SK-N-SH (cell line): ENCODE measurements at regions not wholly inside any gene's neighbourhood (a gene's known extent, or its start where the extent isn't known, plus 50 kb on each side); places are given as distances from the start of the nearest gene placed in this dataset.

Experiments
- CTCF ChIA-PET: fragments of 300-600, 350-600 bp; formaldehyde crosslinking; extraction: SDS; loops from one replicate; lab custom pipeline; 2021; lab: Yijun Ruan, JAX
- POLR2A ChIA-PET: fragments of 350-600 bp; sonication (Branson Sonifier 250); formaldehyde crosslinking; extraction: SDS; loops from one replicate; lab custom pipeline; 2020; ENCODE audit warnings: antibody characterized with exemption, inconsistent platforms; lab: Yijun Ruan, JAX
- DNase-seq: peaks from one replicate; pipeline ENCODE4 v3.0.0; 2012
- H2AFZ ChIP-seq: fragments of 200-600 bp; sonication (generic); 2 replicates; pipeline ENCODE4 v1.8.1; 2016; ENCODE audit warnings: antibody characterized with exemption, mild to moderate bottlenecking, low read depth
- H3F3A ChIP-seq: fragments of 200-600 bp; sonication (generic); replicated peaks from 2 replicates; pipeline ENCODE3; 2016; ENCODE audit warnings: antibody characterized with exemption, mild to moderate bottlenecking; ENCODE audit not compliant: insufficient read depth
- H3K27ac ChIP-seq, 2 experiments: fragments of 200-500 bp in 1 of 2; fragments of 200-600 bp in 1 of 2; sonication (Bioruptor generic) in 1 of 2; sonication (generic), shearing (Covaris generic) in 1 of 2; 2 replicates each; pipeline versions ENCODE4 v1.5.1 to v1.6.1; 2014 to 2016; ENCODE audit warnings: low read depth in 2 of 2, inconsistent platforms in 1 of 2, low read length in 1 of 2, mild to moderate bottlenecking in 1 of 2, mixed read lengths in 1 of 2
- H3K27me3 ChIP-seq: fragments of 200-600 bp; sonication (generic), shearing (Covaris generic); 2 replicates; pipeline ENCODE4 v1.6.1; 2016; ENCODE audit warnings: mixed run types; ENCODE audit not compliant: insufficient read depth
- H3K36me3 ChIP-seq, 2 experiments: fragments of 200-500 bp in 1 of 2; fragments of 200-600 bp in 1 of 2; sonication (Bioruptor generic) in 1 of 2; sonication (generic) in 1 of 2; replicated peaks in 1 of 2; 2 replicates each; pipeline versions ENCODE3 to v1.5.1; 2014 to 2016; ENCODE audit warnings: low read length in 1 of 2, mild to moderate bottlenecking in 1 of 2; ENCODE audit not compliant: insufficient read depth in 2 of 2, control insufficient read depth in 1 of 2
- H3K4me1 ChIP-seq, 2 experiments: fragments of 200-500 bp in 1 of 2; fragments of 200-600 bp in 1 of 2; sonication (Bioruptor generic) in 1 of 2; sonication (generic), shearing (Covaris generic) in 1 of 2; 2 replicates each; pipeline versions ENCODE4 v1.5.1 to v1.6.1; 2014 to 2016; ENCODE audit warnings: low read depth in 1 of 2, low read length in 1 of 2, mixed run types in 1 of 2; ENCODE audit not compliant: insufficient read depth in 2 of 2, control insufficient read depth in 1 of 2
- H3K4me2 ChIP-seq: fragments of 200-600 bp; sonication (generic), shearing (Covaris generic); 2 replicates; pipeline ENCODE4 v1.6.1; 2017; ENCODE audit warnings: mixed run types
- H3K4me3 ChIP-seq, 2 experiments: fragments of 200-500 bp in 1 of 2; fragments of 200-600 bp in 1 of 2; sonication (Bioruptor generic) in 1 of 2; sonication (generic), shearing (Covaris generic) in 1 of 2; 2 replicates each; pipeline versions ENCODE4 v1.5.1 to v1.8.1; 2014 to 2016; ENCODE audit warnings: low read depth in 2 of 2, inconsistent platforms in 1 of 2, low read length in 1 of 2, mild to moderate bottlenecking in 1 of 2, mixed read lengths in 1 of 2, moderate library complexity in 1 of 2
- H3K79me2 ChIP-seq: fragments of 200-600 bp; sonication (generic); 2 replicates; pipeline ENCODE4 v1.8.1; 2017; ENCODE audit warnings: mild to moderate bottlenecking; ENCODE audit not compliant: insufficient read depth
- H3K9ac ChIP-seq: fragments of 200-600 bp; sonication (generic); 2 replicates; pipeline ENCODE4 v1.6.1; 2017; ENCODE audit warnings: mixed run types
- H3K9me2 ChIP-seq: fragments of 200-600 bp; sonication (generic); 2 replicates; pipeline ENCODE4 v1.6.1; 2017; ENCODE audit warnings: mixed run types
- H3K9me3 ChIP-seq: fragments of 200-600 bp; sonication (generic); 2 replicates; pipeline ENCODE4 v1.6.1; 2017; ENCODE audit warnings: mixed run types, mild to moderate bottlenecking, moderate library complexity
- H4K20me1 ChIP-seq: fragments of 200-600 bp; sonication (generic); 2 replicates; pipeline ENCODE4 v1.6.1; 2017; ENCODE audit warnings: mild to moderate bottlenecking, mixed run types; ENCODE audit not compliant: insufficient read depth
- CHD2 ChIP-seq: fragments of 150-350 bp; IDR thresholded peaks from 2 replicates; pipeline ENCODE4 v1.6.1; 2018; ENCODE audit warnings: low read length; ENCODE audit not compliant: partially characterized antibody
- ELF1 ChIP-seq: IDR thresholded peaks from 2 replicates; pipeline ENCODE4 v1.4.0; 2012
- FOSL2 ChIP-seq: IDR thresholded peaks from 2 replicates; pipeline ENCODE4 v1.4.0; 2012; ENCODE audit warnings: low read depth, mild to moderate bottlenecking, moderate library complexity, borderline replicate concordance
- GATA2 ChIP-seq: sonication (generic); formaldehyde crosslinking; IDR thresholded peaks from 2 replicates; pipeline ENCODE4 v1.5.0; 2020; ENCODE audit warnings: mild to moderate bottlenecking, missing genetic modification reagents
- POLR2AphosphoS5 ChIP-seq: IDR thresholded peaks from 2 replicates; pipeline ENCODE4 v1.6.1; 2012; ENCODE audit warnings: low read depth, low read length
- RAD21 ChIP-seq: IDR thresholded peaks from 2 replicates; pipeline ENCODE4 v1.6.1; 2012; ENCODE audit warnings: mild to moderate bottlenecking, low read length
- RFX5 ChIP-seq: IDR thresholded peaks from 2 replicates; pipeline ENCODE4 v1.6.1; 2012; ENCODE audit warnings: mild to moderate bottlenecking, improper control_type of control experiment, low read length
- SMC3 ChIP-seq: IDR thresholded peaks from 2 replicates; pipeline ENCODE4 v1.6.1; 2012; ENCODE audit warnings: low read depth, low read length, improper control_type of control experiment
- TAF1 ChIP-seq: IDR thresholded peaks from 2 replicates; pipeline ENCODE4 v1.6.1; 2012; ENCODE audit warnings: low read depth, mild to moderate bottlenecking, low read length, moderate library complexity, borderline replicate concordance
- WGBS: methylation state at CpG from one replicate; pipeline ENCODE4 v1.1.6; 2017; ENCODE audit warnings: low lambda C conversion rate; 5-methylcytosine and 5-hydroxymethylcytosine counted together
- TF ChIP-seq, protein P1 (sequence below): IDR thresholded peaks from 2 replicates; pipeline ENCODE4 v1.4.0; 2012; ENCODE audit warnings: low read depth, borderline replicate concordance
- TF ChIP-seq, protein P2 (sequence below): IDR thresholded peaks from 2 replicates; pipeline ENCODE4; 2012
- TF ChIP-seq, protein P3 (sequence below): fragments of 200-600 bp; sonication (generic); IDR thresholded peaks from 2 replicates; pipeline ENCODE4 v1.6.1; 2017; ENCODE audit warnings: antibody characterized with exemption, mild to moderate bottlenecking, moderate library complexity
- TF ChIP-seq, protein P4 (sequence below): fragments of 150-350 bp; IDR thresholded peaks from 2 replicates; pipeline ENCODE4 v1.6.1; 2017; ENCODE audit warnings: antibody characterized with exemption, low read length, low read depth, borderline replicate concordance

DNA sequence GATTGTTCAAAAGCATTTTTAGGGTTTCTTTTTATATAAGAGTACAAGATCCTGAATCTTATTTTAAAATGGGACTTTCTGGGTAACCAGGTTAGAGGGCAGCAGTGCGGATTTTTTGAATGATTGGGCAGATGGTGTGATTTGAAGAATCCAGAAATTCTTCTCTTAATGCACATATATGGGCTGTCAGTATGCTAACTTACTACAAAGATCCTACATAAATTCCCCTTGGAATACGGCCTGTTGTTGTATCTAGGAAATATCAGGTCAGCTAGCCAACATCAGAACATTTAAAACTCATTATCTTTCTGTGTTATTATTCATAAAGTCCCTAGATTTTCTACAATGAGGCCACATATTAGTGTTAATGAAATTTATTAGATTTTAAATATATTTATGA lies 229.6 kb upstream of the TPRG1 start (continued):
- TF ChIP-seq, protein P1, sequence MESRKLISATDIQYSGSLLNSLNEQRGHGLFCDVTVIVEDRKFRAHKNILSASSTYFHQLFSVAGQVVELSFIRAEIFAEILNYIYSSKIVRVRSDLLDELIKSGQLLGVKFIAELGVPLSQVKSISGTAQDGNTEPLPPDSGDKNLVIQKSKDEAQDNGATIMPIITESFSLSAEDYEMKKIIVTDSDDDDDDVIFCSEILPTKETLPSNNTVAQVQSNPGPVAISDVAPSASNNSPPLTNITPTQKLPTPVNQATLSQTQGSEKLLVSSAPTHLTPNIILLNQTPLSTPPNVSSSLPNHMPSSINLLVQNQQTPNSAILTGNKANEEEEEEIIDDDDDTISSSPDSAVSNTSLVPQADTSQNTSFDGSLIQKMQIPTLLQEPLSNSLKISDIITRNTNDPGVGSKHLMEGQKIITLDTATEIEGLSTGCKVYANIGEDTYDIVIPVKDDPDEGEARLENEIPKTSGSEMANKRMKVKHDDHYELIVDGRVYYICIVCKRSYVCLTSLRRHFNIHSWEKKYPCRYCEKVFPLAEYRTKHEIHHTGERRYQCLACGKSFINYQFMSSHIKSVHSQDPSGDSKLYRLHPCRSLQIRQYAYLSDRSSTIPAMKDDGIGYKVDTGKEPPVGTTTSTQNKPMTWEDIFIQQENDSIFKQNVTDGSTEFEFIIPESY: no peak
- TF ChIP-seq, protein P2, sequence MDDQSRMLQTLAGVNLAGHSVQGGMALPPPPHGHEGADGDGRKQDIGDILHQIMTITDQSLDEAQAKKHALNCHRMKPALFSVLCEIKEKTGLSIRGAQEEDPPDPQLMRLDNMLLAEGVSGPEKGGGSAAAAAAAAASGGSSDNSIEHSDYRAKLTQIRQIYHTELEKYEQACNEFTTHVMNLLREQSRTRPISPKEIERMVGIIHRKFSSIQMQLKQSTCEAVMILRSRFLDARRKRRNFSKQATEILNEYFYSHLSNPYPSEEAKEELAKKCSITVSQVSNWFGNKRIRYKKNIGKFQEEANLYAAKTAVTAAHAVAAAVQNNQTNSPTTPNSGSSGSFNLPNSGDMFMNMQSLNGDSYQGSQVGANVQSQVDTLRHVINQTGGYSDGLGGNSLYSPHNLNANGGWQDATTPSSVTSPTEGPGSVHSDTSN: no peak

DNA sequence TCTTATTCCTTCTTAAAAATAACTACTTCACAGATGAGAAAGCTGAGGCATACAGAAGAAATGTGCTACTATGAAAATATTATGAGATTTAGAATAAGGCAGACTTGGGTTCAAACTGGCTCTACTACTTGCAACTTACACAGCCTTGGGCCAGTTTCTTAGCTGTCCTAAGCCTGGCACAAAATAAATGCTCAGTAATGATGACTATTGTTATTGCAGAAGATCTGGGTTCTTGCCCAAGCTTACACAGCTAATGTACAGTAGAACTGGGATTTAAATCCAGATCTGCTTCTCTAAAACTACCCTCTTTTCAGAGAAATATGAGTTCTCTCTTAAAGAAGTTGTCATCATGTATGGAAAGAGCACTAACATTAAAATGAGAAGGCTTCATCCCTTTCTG lies 228.2 kb upstream of the TPRG1 start:
- Histone ChIP-seq H3F3A (peaks cover 10% of the 10 kb centered on the region), H3K9me3 (no peaks in the 10 kb centered on the region), H3K27me3 (no peaks in the 10 kb centered on the region)
- TF ChIP-seq RFX5: no peak
- TF ChIP-seq, all 33 proteins: peak for 0
- Histone ChIP-seq H3K27ac (no peak overlapping the region), H4K20me1 (no peaks in the 10 kb centered on the region), H3K4me3 (no peak overlapping the region), H3K9me2 (no peaks in the 10 kb centered on the region), H3K9ac (no peak overlapping the region), H3K4me1 (peaks cover 10 to 17% of the 10 kb centered on the region in 2 experiments; a peak in 2 of 4 replicates), H3K79me2 (no peaks in the 10 kb centered on the region), H3K4me2 (no peak overlapping the region), H3K36me3 (no peaks in the 10 kb centered on the region), H2AFZ (no peak overlapping the region)
- ChIA-PET POLR2A (no interaction called here), CTCF (interaction anchor here (0.8 to 3.2 kb wide), 4 partner anchors 11 to 1203 kb away, joined by 3 to 15 read pairs (median 7); no protein-coding TSS in a partner anchor)
- DNase-seq: no peak

DNA sequence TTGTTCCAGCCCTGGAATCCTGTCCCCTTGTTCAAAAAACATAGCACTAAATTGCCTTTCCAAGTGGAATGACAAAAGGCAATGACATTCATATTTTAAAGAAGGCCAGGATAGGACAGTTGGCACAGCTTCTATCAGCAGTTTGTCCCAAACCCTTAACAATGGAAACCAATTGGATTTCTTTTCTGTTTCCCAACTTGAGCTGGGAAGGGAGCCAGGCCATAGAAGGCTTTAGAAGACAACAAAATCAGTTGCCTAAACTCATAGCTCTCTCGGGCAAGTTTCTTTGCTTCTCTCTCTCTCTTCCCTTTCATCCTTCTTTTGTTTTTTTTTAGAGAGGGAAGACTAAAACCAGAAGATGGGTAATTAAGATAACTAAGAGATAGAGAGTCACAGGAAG lies 227.7 kb upstream of the TPRG1 start:
- no peak overlapping the region for H3K9ac ChIP-seq
- POLR2A ChIA-PET: no interaction called here
- H3K4me3 ChIP-seq: no peak overlapping the region
- H3K9me2 ChIP-seq: no peaks in the 10 kb centered on the region
- no peaks in the 10 kb centered on the region for H3K79me2 ChIP-seq
- no peak for DNase-seq
- peak overlapping the region in 1 of 2 experiments; percentile 4; a peak in 1 of 4 replicates for H3K27ac ChIP-seq
- H3F3A ChIP-seq: peaks cover 13% of the 10 kb centered on the region
- no peak overlapping the region for H3K4me2 ChIP-seq
- no peaks in the 10 kb centered on the region for H3K36me3 ChIP-seq
- H3K4me1 ChIP-seq: peaks cover 15 to 23% of the 10 kb centered on the region in 2 experiments; a peak in 3 of 4 replicates
- CTCF ChIA-PET: interaction anchor here (0.8 to 3.2 kb wide), 4 partner anchors 10 to 1203 kb away, joined by 3 to 15 read pairs (median 7); no protein-coding TSS in a partner anchor
- H2AFZ ChIP-seq: no peak overlapping the region
- 42% methylated on average over 1 of the region's 1 CpG for WGBS
- no peak for TF ChIP-seq RAD21
- TF ChIP-seq, protein P1: no peak
- no peak for TF ChIP-seq SMC3
- no peak for TF ChIP-seq ELF1
- no peak for TF ChIP-seq POLR2AphosphoS5
- no peak for TF ChIP-seq TAF1
- no peak for TF ChIP-seq GATA2 (CRISPR knock-in tag)
- TF ChIP-seq CHD2: no peak
- TF ChIP-seq FOSL2: no peak
- TF ChIP-seq, protein P3, sequence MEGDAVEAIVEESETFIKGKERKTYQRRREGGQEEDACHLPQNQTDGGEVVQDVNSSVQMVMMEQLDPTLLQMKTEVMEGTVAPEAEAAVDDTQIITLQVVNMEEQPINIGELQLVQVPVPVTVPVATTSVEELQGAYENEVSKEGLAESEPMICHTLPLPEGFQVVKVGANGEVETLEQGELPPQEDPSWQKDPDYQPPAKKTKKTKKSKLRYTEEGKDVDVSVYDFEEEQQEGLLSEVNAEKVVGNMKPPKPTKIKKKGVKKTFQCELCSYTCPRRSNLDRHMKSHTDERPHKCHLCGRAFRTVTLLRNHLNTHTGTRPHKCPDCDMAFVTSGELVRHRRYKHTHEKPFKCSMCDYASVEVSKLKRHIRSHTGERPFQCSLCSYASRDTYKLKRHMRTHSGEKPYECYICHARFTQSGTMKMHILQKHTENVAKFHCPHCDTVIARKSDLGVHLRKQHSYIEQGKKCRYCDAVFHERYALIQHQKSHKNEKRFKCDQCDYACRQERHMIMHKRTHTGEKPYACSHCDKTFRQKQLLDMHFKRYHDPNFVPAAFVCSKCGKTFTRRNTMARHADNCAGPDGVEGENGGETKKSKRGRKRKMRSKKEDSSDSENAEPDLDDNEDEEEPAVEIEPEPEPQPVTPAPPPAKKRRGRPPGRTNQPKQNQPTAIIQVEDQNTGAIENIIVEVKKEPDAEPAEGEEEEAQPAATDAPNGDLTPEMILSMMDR: no peak
- TF ChIP-seq, protein P4, sequence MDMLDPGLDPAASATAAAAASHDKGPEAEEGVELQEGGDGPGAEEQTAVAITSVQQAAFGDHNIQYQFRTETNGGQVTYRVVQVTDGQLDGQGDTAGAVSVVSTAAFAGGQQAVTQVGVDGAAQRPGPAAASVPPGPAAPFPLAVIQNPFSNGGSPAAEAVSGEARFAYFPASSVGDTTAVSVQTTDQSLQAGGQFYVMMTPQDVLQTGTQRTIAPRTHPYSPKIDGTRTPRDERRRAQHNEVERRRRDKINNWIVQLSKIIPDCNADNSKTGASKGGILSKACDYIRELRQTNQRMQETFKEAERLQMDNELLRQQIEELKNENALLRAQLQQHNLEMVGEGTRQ: no peak
- no peaks in the 10 kb centered on the region for H4K20me1 ChIP-seq
- H3K27me3 ChIP-seq: no peaks in the 10 kb centered on the region
- no peaks in the 10 kb centered on the region for H3K9me3 ChIP-seq
